Stimulated activated CD4-positive, alpha-beta T cell treated with anti-CD3 and anti-CD28 coated beads, Interleukin-1b, Interleukin-23, amount 100 ng/mL, for 24 hours (primary cell): ENCODE measurements at regions not wholly inside any gene's neighbourhood (a gene's known extent, or its start where the extent isn't known, plus 50 kb on each side); places are given as distances from the start of the nearest gene placed in this dataset.
"Not testable (repeated sequence)": the region's sequence is repeated elsewhere in the genome, so short reads cannot be mapped to it uniquely, and the experiment has no call there.

Source experiments
- DNase-seq, 4 experiments: peaks; one replicate each; pipeline ENCODE4 v3.0.0-alpha.2; 2020; ENCODE audit warnings: low read depth in 4 of 4, low spot score in 1 of 4

- DNase-seq, result no peak
Observed at GRCh38 chr3:182124716-182125115, 413.0 kb downstream of the SOX2 start.

- DNase-seq, result no peak
Observed at GRCh38 chr3:182129740-182130139, 418.0 kb downstream of the SOX2 start.

GRCh38 chr3:182133752-182134151 is 422.0 kb downstream of the SOX2 start:
- DNase-seq, result no peak

GRCh38 chr3:182135056-182135455 is 423.3 kb downstream of the SOX2 start:
- DNase-seq, result no peak

- no peak for DNase-seq
Observed at GRCh38 chr3:182136008-182136910, 424.5 kb downstream of the SOX2 start.

- no peak for DNase-seq
Observed at GRCh38 chr3:182138393-182138792, 426.7 kb downstream of the SOX2 start.

GRCh38 chr3:182139627-182140357 is 428.1 kb downstream of the SOX2 start:
- no peak for DNase-seq

GRCh38 chr3:182142928-182143327 is 431.2 kb downstream of the SOX2 start:
- DNase-seq, result no peak

- no peak for DNase-seq
Observed at GRCh38 chr3:182143903-182144302, 432.2 kb downstream of the SOX2 start.

GRCh38 chr3:182148360-182148759 is 436.6 kb downstream of the SOX2 start:
- no peak for DNase-seq

GRCh38 chr3:182149594-182149993 is 437.9 kb downstream of the SOX2 start:
- DNase-seq, result no peak

- not testable (repeated sequence) for DNase-seq
Observed at GRCh38 chr3:182156326-182156725, 444.6 kb downstream of the SOX2 start.

- no peak for DNase-seq
Observed at GRCh38 chr3:182165234-182165633, 453.5 kb downstream of the SOX2 start.

- DNase-seq, result no peak
Observed at GRCh38 chr3:182172534-182172933, 460.8 kb downstream of the SOX2 start.

GRCh38 chr3:182178488-182179200 is 466.9 kb downstream of the SOX2 start:
- DNase-seq, result no peak

GRCh38 chr3:182179631-182180030 is 467.9 kb downstream of the SOX2 start:
- DNase-seq, result no peak

- no peak for DNase-seq
Observed at GRCh38 chr3:182180654-182181385, 469.1 kb downstream of the SOX2 start.

GRCh38 chr3:182182531-182182968 is 470.8 kb downstream of the SOX2 start:
- no peak for DNase-seq

GRCh38 chr3:182183716-182184430 is 472.1 kb downstream of the SOX2 start:
- no peak for DNase-seq

GRCh38 chr3:182185313-182185712 is 473.6 kb downstream of the SOX2 start:
- DNase-seq, result no peak
